PC-9 (cell line): ENCODE measurements at regions not wholly inside any gene's neighbourhood (a gene's known extent, or its start where the extent isn't known, plus 50 kb on each side); places are given as distances from the start of the nearest gene placed in this dataset.

Experiments
- EZH2 ChIP-seq: fragments of 200-600 bp; sonication (generic); IDR thresholded peaks from 2 replicates; pipeline ENCODE4 v1.8.0; 2017; ENCODE audit warnings: antibody characterized with exemption, low read depth
- TF ChIP-seq, protein P1 (sequence below): fragments of 200-600 bp; sonication (generic); conservative IDR thresholded peaks from 2 replicates; pipeline ENCODE4 v1.6.1; 2017; ENCODE audit warnings: mixed run types, antibody characterized with exemption, mild to moderate bottlenecking, moderate library complexity

GRCh38 chr5:92906798-92907376 lies 674.1 kb downstream of the NR2F1-AS1 start:
- TF ChIP-seq, protein P1, sequence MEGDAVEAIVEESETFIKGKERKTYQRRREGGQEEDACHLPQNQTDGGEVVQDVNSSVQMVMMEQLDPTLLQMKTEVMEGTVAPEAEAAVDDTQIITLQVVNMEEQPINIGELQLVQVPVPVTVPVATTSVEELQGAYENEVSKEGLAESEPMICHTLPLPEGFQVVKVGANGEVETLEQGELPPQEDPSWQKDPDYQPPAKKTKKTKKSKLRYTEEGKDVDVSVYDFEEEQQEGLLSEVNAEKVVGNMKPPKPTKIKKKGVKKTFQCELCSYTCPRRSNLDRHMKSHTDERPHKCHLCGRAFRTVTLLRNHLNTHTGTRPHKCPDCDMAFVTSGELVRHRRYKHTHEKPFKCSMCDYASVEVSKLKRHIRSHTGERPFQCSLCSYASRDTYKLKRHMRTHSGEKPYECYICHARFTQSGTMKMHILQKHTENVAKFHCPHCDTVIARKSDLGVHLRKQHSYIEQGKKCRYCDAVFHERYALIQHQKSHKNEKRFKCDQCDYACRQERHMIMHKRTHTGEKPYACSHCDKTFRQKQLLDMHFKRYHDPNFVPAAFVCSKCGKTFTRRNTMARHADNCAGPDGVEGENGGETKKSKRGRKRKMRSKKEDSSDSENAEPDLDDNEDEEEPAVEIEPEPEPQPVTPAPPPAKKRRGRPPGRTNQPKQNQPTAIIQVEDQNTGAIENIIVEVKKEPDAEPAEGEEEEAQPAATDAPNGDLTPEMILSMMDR = no peak
- TF ChIP-seq EZH2 = no peak
